Globus pallidus (tissue), 1 donor: ENCODE measurements at regions not wholly inside any gene's neighbourhood (a gene's known extent, or its start where the extent isn't known, plus 50 kb on each side); places are given as distances from the start of the nearest gene placed in this dataset.

Experiments used
- DNase-seq: peaks from one replicate; pipeline ENCODE4 v3.0.0-alpha.2; 2015; ENCODE audit warnings: low spot score

DNA sequence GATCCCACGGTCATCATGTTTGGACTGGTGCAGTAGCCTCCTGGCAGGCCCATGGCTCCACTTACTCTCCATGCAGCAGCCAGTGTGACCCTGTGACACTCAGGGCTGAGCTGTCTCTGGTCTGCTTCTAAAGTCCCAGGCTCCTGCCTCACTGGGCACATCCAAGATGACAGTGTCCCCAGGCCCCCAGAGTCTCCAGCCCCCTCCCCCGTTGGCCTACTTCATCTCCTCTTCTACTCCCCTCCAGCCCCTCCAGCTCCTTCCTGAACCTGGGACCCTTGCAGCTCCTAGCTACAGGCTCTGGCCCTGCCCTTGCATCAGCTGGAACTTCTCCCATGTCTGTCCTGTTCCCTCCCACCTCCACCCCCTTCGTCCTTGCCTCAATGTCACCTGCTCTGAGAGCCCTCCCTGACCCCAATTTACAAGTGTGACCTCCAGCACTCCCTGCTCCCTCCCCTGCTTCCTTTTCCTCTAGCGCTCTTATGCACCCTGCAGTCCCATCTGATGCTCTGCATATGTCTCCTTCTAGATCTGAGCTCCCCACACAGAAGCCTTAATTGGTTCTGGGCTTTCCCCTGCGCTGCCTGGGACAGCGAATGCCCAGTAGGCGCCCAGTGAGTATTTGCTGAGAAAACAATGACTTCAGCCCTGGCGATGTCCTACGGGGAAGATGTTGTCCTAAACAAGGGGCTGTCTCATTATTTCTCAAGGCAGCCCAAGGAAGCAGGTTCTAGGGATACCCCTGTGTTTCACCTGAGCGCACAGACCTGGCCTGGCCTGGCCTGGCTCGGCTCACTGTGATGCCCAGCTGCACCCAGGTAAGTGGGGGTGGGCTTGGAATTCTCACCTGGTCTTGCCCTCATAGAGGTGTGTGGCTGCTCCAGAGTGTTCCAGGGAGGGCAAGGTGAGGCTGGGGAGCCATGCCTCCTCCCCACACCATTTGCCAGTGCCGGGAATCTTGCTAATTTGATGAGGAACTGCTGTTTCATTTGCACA lies 600.6 kb downstream of the PTPRU start:
- DNase-seq = no peak

DNA sequence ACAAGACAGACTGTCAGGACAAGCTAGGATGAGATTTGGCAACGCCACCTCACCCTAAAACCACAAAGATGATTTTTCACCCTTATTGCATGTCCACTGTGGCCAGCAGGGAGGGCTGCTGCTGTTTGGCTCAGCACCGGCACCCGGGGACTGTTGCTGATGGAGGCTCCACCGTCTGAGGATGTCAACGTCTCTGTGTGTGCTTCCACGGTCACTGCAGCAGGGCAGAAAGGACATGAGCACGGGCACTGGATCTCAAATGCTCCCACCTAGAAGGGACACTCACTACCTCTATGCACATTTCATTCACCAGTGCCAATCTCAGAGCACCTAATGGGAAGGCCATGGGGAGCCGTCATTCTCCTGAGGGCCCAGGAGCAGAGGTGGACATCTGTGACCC lies 599.6 kb downstream of the PTPRU start:
- DNase-seq = no peak

DNA sequence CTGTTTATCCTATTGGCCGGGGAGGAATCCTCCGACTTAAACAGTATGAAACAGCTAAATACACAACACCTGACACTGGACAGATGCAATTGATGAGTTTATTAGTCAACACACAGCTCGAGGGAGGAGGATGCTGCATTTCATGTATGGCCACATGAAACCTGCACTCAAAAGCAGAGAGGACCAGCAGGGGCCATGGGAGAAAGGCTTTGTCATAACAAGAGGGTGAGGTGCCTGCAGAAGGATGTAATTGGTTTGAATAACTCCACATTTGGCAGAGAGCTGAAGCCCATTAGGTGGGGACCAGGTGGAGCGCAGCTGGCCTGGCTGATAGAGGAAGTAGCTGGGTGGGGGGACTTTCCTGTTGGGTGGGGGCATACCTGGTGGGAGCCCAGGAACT lies 599.1 kb downstream of the PTPRU start:
- no peak for DNase-seq

DNA sequence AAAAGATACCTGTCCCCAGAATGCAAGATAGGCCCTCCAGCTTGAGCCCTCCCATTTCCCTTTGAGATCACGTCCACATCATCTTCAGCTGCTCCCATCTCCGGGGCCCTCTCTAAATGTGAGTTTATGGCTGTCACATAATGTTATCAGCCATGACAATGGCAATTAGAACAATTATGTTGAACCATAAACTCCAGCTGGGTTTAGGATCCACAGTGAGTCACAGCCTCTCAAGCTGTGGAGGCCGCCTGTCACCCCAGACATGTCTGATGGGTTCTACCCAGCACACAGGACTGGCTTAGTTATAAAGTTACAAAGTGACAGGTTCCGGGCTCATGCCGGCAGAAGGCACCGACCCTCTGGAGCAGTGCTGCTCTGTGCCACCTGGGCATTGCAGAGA lies 597.3 kb downstream of the PTPRU start:
- no peak for DNase-seq

DNA sequence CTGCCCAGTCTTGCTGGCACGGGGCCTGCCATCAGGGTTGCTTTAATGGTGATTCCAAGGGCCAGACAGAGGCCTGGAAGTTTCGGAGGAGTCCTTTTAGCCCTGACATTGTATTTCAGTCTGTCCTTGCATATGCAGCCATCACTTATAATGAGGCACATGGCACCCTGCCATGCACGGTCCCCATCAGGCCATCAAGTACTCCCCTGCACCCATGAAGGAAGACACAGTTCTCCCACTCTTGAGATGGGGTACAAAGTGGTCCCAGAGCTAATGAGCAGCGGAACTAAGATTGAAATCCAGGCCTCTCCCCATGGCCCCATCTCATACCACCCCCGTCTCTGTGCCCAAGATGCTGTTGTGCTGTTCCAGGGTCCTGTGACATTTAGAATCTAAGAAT lies 596.6 kb downstream of the PTPRU start:
- no peak for DNase-seq

DNA sequence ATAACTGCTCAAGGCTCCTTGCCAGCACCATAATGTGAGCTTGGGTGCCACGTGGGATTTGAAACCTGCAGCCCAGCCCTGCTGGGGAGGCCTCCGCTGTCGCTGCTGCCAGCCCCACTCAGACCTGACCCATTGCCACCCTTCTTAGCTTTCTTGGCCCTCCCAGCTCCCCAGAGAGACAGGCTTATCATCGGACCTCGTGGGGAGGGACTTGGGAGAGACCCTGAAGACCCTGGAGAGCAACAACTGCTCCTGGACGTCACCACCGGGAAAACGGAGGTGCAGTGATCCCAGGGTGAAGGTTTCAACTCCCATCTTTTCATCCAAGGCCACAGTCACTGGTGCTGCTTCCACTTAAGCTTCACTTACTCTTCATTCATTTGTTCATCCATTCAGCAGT lies 596.1 kb downstream of the PTPRU start:
- DNase-seq = no peak

DNA sequence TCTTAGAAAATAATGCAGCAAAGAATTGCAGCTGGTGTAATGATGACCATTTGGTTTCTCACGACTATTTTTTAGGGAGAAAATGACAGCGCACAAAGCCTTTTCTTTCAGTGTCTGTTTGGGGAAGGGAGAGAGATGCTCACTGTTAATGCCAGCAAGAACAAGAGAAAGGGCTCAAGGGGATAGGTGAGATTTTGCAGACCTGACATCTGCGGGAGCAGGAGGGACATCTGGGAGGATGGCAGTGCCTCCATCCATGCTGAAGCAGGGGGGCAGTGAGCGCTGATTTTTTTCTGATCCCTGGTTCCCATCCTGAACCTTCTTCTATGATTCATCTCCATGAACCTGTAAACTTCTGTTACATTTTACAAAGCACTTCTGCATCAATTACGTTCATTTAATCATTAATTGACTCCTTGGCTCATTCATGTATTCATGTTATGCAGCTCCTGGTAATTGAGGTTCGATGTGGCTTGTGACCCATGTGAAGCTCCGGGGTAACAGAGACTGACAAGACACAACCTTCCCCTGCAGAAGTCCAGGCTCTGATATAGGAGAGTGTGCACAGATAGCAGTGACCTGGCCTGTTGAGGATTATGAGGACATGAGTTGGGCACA lies 595.3 kb downstream of the PTPRU start:
- DNase-seq = no peak

DNA sequence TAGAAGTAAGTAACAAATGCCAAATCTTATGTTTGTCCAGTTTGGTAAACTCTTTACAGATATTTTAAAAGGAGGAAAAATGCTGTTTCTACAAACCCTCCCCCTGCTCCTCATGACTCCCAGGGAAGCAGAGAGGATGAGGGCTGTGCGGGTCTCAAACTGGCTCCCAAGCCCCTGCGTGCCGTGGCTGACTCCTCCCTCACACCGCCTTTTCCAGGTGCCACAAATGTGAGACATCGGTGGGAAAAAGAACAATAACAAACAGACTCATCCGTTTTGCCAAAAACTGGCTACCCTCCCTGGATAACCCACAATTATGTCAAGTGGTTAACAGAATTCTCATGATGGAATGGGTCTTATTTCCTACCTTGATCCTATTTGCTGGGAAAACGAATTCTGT lies 594.6 kb downstream of the PTPRU start:
- DNase-seq = no peak

DNA sequence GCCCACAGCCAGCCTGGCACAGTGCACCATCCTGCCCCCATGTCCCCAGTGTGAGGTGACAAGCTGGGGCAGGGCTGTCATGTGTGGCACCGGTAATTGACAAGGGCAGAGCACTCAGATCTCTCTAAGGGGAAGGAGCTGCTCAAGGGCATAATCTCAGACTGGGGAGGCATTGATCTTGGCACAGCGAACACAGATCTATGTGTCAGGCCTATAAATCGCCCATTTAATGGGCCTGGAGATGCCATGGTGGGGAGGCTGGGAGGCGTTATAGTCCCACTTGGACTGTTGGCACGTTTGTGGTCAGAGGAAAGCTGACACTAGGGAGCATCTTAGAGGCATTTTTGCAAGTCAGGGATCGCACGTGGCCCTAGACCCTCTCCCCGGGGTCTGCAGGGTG lies 594.1 kb downstream of the PTPRU start:
- no peak for DNase-seq

DNA sequence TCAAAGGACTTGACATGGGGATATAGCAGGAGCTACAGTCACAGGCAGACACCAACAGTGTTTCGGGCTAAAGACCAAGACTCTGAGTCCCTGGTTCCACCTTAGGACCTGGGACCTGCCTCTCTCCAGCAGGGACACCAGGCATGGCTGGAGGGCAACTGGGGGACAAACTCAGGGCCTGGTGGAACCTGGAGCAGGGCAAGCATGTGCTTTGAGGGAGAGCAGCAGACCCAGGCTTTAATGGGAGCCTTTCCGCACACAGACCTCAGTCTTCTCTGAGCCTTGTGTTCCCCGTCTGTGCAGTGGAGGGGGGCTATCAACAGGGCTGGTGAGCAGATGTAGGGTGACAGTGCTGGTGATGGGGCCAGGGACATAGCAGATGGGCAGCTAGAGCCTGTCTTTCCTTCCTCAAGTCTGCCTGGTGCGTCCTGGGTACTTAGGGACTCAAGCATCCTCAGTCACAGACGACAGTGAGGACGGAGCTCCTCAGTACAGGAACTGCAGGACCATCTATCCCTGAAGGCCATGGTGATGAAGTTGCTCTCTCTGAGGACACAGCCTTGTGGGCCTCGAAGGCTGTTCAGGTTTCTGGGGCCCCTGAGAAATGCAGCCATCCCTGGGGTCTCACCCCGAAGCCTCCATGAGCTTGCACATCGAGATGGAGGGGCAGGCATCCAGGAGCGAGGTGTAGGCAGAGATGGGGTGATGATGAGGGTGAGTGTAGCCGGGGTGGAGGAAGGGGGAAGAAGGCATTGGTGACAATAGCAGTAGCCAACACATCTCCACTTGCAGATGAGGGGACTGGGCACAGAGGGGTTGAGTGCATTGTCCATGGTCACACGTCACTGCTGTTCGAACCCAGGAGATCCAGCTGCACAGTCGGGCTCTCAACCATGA lies 593.4 kb downstream of the PTPRU start:
- no peak for DNase-seq

DNA sequence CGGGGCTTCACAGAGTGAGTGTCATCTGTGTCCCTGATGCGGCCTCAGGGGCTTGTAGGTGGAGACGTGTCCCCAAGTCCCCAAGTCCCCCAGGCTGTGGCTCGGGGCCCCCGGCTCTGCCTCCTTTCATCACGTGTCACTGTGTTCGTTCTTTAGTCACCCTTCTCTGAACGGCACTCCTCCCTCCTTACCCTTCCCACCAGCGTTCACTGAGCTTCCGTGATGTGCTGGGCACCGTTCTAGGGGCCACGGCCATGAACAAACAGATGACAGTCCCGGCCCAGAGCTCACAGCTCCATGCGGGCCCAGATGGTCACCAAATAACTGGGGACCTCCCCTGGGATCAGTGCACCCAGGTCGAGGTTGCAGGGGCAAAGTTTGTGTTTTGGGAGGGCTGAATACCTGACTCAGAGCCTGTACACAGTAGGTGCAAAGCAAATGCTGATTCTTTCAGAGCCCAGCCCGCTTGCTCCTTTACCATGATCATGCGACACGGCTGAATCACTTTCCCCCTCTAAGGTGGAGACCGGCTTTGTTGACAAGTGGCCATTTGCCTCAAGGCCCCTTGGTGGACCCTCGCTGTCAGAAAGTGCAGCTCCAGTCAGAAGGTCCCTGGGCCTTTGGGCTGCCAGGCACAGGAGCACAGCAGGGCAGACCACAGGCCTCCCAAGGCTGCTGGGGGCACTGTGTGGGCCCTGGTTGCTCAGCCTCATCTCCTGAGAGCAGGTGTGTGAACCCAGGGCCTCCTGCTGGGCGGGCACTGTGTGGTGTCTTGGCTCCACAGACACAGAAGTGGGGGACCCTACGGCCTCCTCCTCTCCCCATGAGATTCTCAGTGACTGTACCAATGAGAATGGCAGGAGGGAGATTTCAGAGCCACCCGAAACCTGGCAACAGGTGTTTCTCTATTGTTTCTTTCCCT lies 592.5 kb downstream of the PTPRU start:
- DNase-seq = no peak

DNA sequence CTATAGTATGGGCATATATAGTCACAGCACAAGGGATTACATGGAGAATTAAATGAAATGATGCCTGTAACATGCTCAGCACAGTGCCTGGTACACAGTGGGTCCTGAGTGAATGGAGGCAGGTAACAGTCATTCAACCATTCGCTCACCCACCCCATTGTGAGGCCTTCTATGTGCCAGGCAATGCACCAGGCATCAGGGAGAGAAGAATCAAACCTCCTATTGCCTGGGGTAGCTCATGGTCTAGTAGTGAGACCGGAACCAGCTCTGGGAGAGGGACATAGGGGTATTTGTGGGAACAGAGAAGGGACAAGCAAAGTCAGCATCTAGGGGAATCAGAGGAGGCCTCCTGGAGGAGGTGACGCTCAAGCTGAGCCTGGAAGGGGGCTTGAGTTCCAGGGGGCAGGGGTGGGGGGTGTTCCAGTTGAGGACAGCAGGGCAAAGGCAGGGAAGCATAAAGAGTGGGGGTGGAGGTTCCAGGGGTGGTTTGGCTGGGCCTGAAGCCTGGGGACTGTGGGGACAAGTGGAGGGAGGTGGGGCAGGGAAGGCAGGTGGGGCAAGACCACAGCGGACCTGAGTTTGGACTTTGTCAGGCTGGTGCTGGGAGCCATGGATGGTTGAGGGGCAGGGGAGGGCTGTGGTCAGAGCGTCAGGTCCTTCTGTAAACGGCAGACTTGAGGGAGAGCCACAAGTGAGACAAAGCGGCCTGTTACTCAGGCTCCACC lies 591.6 kb downstream of the PTPRU start:
- no peak for DNase-seq

DNA sequence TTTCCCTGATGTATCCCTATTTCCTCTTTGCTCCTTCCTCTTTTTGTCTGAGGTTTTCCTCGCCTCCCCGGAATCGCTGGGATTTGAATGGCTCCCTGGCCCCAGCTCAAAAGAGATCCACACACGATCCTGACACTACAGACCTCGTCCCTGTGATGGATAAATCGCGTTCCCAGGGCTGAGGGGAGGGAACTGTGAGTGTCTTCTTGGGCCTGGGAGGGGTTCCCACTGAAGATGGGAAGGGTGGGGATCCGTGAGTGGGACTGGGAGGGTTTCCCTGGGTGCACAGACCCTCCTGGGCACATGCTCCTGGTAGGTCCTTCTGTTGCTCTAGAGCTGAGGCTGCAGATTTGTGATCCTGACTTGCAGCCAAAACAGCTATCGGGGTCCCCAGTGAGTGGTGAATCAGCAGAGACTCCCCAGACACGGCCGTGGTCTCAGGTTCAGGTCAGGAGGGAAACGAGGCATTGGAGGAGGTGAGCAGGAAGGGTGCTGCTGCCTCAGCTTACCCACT lies 591.0 kb downstream of the PTPRU start:
- no peak for DNase-seq

DNA sequence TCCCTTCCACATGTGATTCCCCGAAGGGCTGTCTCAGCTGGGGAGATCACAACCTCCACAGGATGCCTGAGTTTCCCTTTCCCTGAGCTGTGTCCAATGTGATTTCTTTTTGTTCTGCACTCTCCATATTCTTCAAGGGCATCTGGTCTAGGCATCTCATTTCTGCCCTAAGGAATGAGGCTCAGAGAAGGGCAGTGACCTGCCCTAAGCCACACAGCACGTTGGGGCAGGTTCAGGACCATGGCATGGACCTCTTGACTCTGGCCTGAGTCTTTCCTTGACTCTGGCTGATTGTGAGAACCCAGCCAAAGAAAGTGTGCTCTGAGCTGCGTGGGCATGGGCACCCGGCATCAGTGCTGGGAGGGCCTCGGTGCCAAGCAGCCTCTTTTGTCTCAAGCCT lies 590.3 kb downstream of the PTPRU start:
- no peak for DNase-seq

DNA sequence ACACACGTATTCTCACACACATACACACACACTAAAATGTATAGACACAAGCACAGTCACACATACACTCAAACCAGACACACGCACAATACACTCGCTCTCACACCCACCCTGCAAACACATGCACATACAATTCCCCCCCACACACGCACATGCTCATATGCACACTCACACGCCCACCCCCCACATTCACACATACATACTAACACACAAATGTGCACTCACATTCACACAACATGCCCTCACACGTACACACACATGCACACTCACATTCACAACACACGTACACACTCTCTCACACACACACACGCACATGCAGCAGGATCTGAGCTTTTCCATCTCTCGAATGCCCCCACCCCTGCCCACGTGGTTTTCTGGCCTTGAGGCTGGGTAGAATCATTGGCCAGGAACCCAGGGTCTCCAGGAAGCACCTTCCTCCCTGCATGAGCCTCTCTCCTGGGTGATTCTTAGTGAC lies 589.7 kb downstream of the PTPRU start:
- DNase-seq = no peak

DNA sequence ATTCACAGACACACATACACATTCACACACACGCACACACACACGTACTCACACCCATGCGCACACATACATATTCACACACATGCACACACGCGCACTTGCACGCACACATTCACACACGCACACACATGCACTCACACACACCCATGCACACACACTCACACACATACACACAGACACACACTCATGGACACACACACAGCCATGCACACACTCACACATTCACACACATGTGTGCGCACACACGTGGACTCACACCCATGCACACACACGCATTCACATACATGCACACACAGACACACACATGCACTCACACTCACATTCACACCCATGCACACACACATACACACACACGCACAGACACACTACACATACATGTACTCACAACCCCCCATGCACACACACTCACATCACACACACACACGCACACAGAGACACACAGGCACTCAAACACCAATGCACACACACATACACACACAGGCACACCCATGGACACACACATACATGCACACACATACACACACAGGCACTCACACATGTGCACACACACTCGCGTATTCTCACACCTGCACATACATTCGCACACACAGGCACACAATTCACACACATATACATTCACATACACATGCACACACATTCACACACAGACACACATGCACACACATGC lies 589.1 kb downstream of the PTPRU start:
- no peak for DNase-seq

DNA sequence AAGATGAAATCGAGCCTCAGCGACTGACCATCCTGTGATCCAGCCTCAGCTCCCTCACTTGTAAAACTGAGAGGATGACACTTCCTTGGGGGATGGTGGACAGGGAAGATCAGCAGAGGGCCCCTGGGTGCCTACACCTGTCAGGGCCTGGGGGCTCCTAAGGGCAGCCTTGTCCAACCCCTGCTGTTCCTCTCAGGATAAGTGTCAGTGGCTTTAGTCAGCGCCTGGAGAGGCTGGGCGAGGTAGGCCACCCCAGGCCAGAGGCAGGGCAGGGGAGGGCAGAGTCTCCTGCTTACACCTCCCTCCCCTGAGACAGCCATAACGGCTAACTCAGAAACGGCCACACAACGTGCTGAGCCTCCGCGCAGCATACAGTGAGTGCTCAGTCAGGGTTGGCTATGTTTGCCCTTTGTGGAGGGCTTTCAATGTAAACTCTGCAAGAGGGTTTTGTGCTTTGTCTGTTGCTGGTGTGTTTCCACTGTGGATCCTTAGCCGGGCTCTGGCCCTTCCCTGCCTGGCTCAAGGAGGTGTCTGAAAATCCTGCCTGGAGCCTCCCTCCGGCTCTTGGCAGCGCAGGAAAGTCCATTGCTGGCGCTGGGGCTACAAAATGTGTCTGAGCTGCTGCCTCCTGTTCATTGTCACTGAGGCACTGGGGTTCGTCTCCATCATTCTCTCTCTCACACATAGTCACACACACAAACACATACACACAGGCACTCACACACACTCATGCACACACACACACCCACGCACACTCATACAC lies 588.4 kb downstream of the PTPRU start:
- DNase-seq = no peak

DNA sequence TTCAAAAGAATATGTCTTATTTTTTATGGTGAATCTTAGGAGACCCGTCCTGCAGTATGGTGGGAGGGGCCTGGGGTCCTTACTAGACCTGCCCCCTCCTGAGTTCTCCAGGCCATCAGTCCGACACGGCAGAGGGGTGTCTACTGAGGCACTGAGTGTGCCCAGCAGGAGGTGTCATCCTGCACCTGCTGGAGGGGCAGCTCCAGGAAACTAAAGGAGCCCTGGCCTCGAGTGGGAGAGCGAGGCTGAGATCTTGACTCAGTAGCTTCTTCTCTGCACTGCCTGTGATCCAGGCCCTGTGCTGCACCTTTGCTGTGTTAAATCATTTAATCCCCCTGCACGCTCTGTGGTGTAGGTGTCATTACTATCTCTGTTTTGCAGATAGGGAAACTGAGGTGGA lies 587.7 kb downstream of the PTPRU start:
- DNase-seq = no peak

DNA sequence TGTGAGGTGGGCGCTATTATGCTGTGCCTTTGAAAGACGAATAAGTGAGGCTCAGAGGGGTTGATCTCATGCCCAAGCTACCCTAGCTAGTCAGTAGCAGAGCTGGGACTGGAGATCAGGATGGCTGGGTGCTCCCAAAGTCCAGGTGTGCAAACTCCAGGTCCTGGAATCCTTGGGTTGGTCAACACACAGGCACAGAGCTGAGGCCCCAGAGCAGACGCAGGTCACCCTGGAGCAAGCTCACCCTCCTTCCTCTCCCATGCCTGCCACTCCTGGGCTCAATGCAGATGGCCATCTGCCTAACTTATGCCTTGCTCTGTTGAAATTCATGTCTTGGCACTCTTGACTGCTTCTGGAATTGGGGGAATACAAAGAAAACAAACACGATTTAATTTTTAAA lies 587.2 kb downstream of the PTPRU start:
- no peak for DNase-seq
